Vagina (tissue), 2 donors: ENCODE measurements at regions not wholly inside any gene's neighbourhood (a gene's known extent, or its start where the extent isn't known, plus 50 kb on each side); places are given as distances from the start of the nearest gene placed in this dataset.

Experiments
- DNase-seq, 2 donors: peaks; one replicate each; pipeline ENCODE4 v3.0.0-alpha.2; 2017; ENCODE audit errors: extremely low spot score in 2 of 2
- H3K27ac ChIP-seq: fragments of 200-600 bp; sonication (generic); one replicate; pipeline ENCODE4 v1.5.1; 2019
- H3K27me3 ChIP-seq: fragments of 200-600 bp; sonication (generic); one replicate; pipeline ENCODE4 v1.5.1; 2019
- H3K36me3 ChIP-seq, 2 donors: fragments of 200-600 bp; sonication (generic); one replicate each; pipeline ENCODE4 v1.5.1; 2017 to 2019
- H3K4me1 ChIP-seq: fragments of 200-600 bp; sonication (generic); one replicate; pipeline ENCODE4 v1.5.1; 2019
- H3K4me3 ChIP-seq, 2 donors: fragments of 200-600 bp; sonication (generic); 1 replicate in 1 of 2; 2 replicates in 1 of 2; pipeline ENCODE4 v1.5.1; 2016 to 2019
- H3K9me3 ChIP-seq: fragments of 200-600 bp; sonication (generic); one replicate; pipeline ENCODE4 v1.5.1; 2019
- CTCF ChIP-seq, 3 experiments: fragments of 450-650 bp in 2 of 3; fragments of 200-600 bp in 1 of 3; sonication (generic) in 1 of 3; IDR thresholded peaks; one replicate each; pipeline ENCODE4 v1.5.1; 2017 to 2019; ENCODE audit warnings: antibody characterized with exemption in 3 of 3, mild to moderate bottlenecking in 2 of 3, moderate library complexity in 2 of 3
- POLR2A ChIP-seq, 2 donors: fragments of 450-650 bp; IDR thresholded peaks; one replicate each; pipeline ENCODE4 v1.6.1; 2017; ENCODE audit warnings: antibody characterized with exemption in 2 of 2, mild to moderate bottlenecking in 2 of 2, moderate library complexity in 2 of 2
- POLR2AphosphoS5 ChIP-seq, 2 donors: sonication (generic); formaldehyde crosslinking; IDR thresholded peaks; one replicate each; pipeline ENCODE4 v1.9.0; 2017; ENCODE audit warnings: antibody characterized with exemption in 2 of 2, mild to moderate bottlenecking in 2 of 2, low read depth in 1 of 2; ENCODE audit not compliant: insufficient read depth in 1 of 2
- intact Hi-C: fragments of 100-400 bp; cut with DNase I; formaldehyde crosslinking; loops from one replicate; pipeline ENCODE4 v1.15.1; 2023

- H3K27me3 ChIP-seq, result no peaks in the 10 kb centered on the region
- H3K4me1 ChIP-seq, result peaks cover 8% of the 10 kb centered on the region
- TF ChIP-seq POLR2A (IDR thresholded peaks at IDR 0.05) (no peak), CTCF (IDR thresholded peaks at IDR 0.05) (no peak), POLR2AphosphoS5 (IDR thresholded peaks at IDR 0.05; ENCODE audit: insufficient read depth in 1 of 2, low read depth in 1 of 2) (no peak)
- intact Hi-C loops, result no loop called here
- H3K4me3 ChIP-seq, result no peak overlapping the region
- no peaks in the 10 kb centered on the region for H3K9me3 ChIP-seq
- no peaks in the 10 kb centered on the region for H3K36me3 ChIP-seq
- no peak for DNase-seq
- H3K27ac ChIP-seq, result no peak overlapping the region
Measured at GRCh38 chr12:115407036-115407435, 723.1 kb upstream of the TBX3 start.

- H3K9me3 ChIP-seq, result no peaks in the 10 kb centered on the region
- intact Hi-C loops, result no loop called here
- DNase-seq, result no peak
- no peaks in the 10 kb centered on the region for H3K27me3 ChIP-seq
- H3K27ac ChIP-seq, result no peak overlapping the region
- H3K4me1 ChIP-seq, result peaks cover 8% of the 10 kb centered on the region
- no peak overlapping the region for H3K4me3 ChIP-seq
- TF ChIP-seq CTCF (IDR thresholded peaks at IDR 0.05) (no peak), POLR2AphosphoS5 (IDR thresholded peaks at IDR 0.05; ENCODE audit: insufficient read depth in 1 of 2, low read depth in 1 of 2) (no peak), POLR2A (IDR thresholded peaks at IDR 0.05) (no peak)
- H3K36me3 ChIP-seq, result no peaks in the 10 kb centered on the region
Measured at GRCh38 chr12:115405471-115405860, 721.5 kb upstream of the TBX3 start.

- Histone ChIP-seq H3K4me3 (no peak overlapping the region), H3K9me3 (no peaks in the 10 kb centered on the region), H3K27ac (no peak overlapping the region), H3K27me3 (no peaks in the 10 kb centered on the region), H3K36me3 (no peaks in the 10 kb centered on the region), H3K4me1 (peaks cover 8% of the 10 kb centered on the region)
- intact Hi-C loops, result no loop called here
- TF ChIP-seq CTCF (IDR thresholded peaks at IDR 0.05), result no peak
- no peak for TF ChIP-seq POLR2AphosphoS5 (IDR thresholded peaks at IDR 0.05; ENCODE audit: insufficient read depth in 1 of 2, low read depth in 1 of 2)
- no peak for TF ChIP-seq POLR2A (IDR thresholded peaks at IDR 0.05)
- no peak for DNase-seq
Measured at GRCh38 chr12:115404761-115405470, 720.9 kb upstream of the TBX3 start.

GRCh38 chr12:115403689-115404088, 719.7 kb upstream of the TBX3 start:
- Histone ChIP-seq H3K36me3 (no peaks in the 10 kb centered on the region), H3K27ac (no peak overlapping the region), H3K4me1 (peaks cover 8% of the 10 kb centered on the region), H3K4me3 (no peak overlapping the region), H3K27me3 (no peaks in the 10 kb centered on the region), H3K9me3 (no peaks in the 10 kb centered on the region)
- DNase-seq, result no peak
- intact Hi-C loops, result no loop called here
- TF ChIP-seq CTCF (IDR thresholded peaks at IDR 0.05) (no peak), POLR2A (IDR thresholded peaks at IDR 0.05) (no peak), POLR2AphosphoS5 (IDR thresholded peaks at IDR 0.05; ENCODE audit: insufficient read depth in 1 of 2, low read depth in 1 of 2) (no peak)

- Histone ChIP-seq H3K36me3 (no peaks in the 10 kb centered on the region), H3K4me3 (no peak overlapping the region), H3K9me3 (no peaks in the 10 kb centered on the region), H3K27ac (no peak overlapping the region), H3K27me3 (no peaks in the 10 kb centered on the region), H3K4me1 (peaks cover 8% of the 10 kb centered on the region)
- DNase-seq, result no peak
- no peak for TF ChIP-seq CTCF (IDR thresholded peaks at IDR 0.05)
- no peak for TF ChIP-seq POLR2A (IDR thresholded peaks at IDR 0.05)
- intact Hi-C loops, result no loop called here
Measured at GRCh38 chr12:115403253-115403652, 719.3 kb upstream of the TBX3 start.
